ENCODE measurements at regions not wholly inside any gene's neighbourhood (a gene's known extent, or its start where the extent isn't known, plus 50 kb on each side); places are given as distances from the start of the nearest gene placed in this dataset.

GRCh38 chr13:68522184-68522583 lies 1292.0 kb upstream of the PCDH9 start:
- Histone ChIP-seq H3K4me3 (replicated peaks; ENCODE audit: insufficient read depth, low read length) (no peak overlapping the region), H3K27ac (replicated peaks) (no peak overlapping the region), H3K27me3 (ENCODE audit: insufficient read depth, poor library complexity, severe bottlenecking) (no peaks in the 10 kb centered on the region)
- no peak for DNase-seq (ENCODE audit: low read depth in 1 of 2, low spot score in 1 of 2)
- TF ChIP-seq POLR2AphosphoS5 (IDR thresholded peaks at IDR 0.05; ENCODE audit: low read depth) (no peak), CTCF (IDR thresholded peaks at IDR 0.05; ENCODE audit: insufficient read depth, low read length) (no peak), SPI1 (IDR thresholded peaks at IDR 0.05; ENCODE audit: borderline replicate concordance, low read depth) (no peak), GABPA (IDR thresholded peaks at IDR 0.05; ENCODE audit: low read depth) (no peak), REST (IDR thresholded peaks at IDR 0.05; ENCODE audit: insufficient replicate concordance, low read depth) (no peak)

GRCh38 chr13:68509734-68510621 lies 1279.8 kb upstream of the PCDH9 start:
- DNase-seq (ENCODE audit: low read depth in 1 of 2, low spot score in 1 of 2) = no peak

GRCh38 chr13:68506888-68507551 lies 1276.9 kb upstream of the PCDH9 start:
- no peak for DNase-seq (ENCODE audit: low read depth in 1 of 2, low spot score in 1 of 2)
- no peak for TF ChIP-seq POLR2AphosphoS5 (IDR thresholded peaks at IDR 0.05; ENCODE audit: low read depth)
- no peak for TF ChIP-seq CTCF (IDR thresholded peaks at IDR 0.05; ENCODE audit: insufficient read depth, low read length)
- TF ChIP-seq GABPA (IDR thresholded peaks at IDR 0.05; ENCODE audit: low read depth) = no peak
- Histone ChIP-seq H3K27ac (replicated peaks) (no peak overlapping the region), H3K27me3 (ENCODE audit: insufficient read depth, poor library complexity, severe bottlenecking) (no peaks in the 10 kb centered on the region), H3K4me3 (replicated peaks; ENCODE audit: insufficient read depth, low read length) (no peak overlapping the region)

More at GRCh38 chr13:68509734-68510621, 1279.8 kb upstream of the PCDH9 start:
- no peak overlapping the region for H3K27ac ChIP-seq (replicated peaks)
- H3K27me3 ChIP-seq (ENCODE audit: insufficient read depth, poor library complexity, severe bottlenecking) = no peaks in the 10 kb centered on the region
- H3K4me3 ChIP-seq (replicated peaks; ENCODE audit: insufficient read depth, low read length) = no peak overlapping the region
- no peak for TF ChIP-seq SPI1 (IDR thresholded peaks at IDR 0.05; ENCODE audit: borderline replicate concordance, low read depth)
- no peak for TF ChIP-seq GABPA (IDR thresholded peaks at IDR 0.05; ENCODE audit: low read depth)
- TF ChIP-seq CTCF (IDR thresholded peaks at IDR 0.05; ENCODE audit: insufficient read depth, low read length) = no peak
- TF ChIP-seq POLR2AphosphoS5 (IDR thresholded peaks at IDR 0.05; ENCODE audit: low read depth) = no peak

- Histone ChIP-seq H3K4me3 (replicated peaks; ENCODE audit: insufficient read depth, low read length) (no peak overlapping the region), H3K27me3 (ENCODE audit: insufficient read depth, poor library complexity, severe bottlenecking) (no peaks in the 10 kb centered on the region), H3K27ac (replicated peaks) (no peak overlapping the region)
- TF ChIP-seq GABPA (IDR thresholded peaks at IDR 0.05; ENCODE audit: low read depth) = no peak
- no peak for DNase-seq (ENCODE audit: low read depth in 1 of 2, low spot score in 1 of 2)
Observed at GRCh38 chr13:68490594-68490993, 1260.5 kb upstream of the PCDH9 start.

- TF ChIP-seq GABPA (IDR thresholded peaks at IDR 0.05; ENCODE audit: low read depth) = no peak
- TF ChIP-seq REST (IDR thresholded peaks at IDR 0.05; ENCODE audit: insufficient replicate concordance, low read depth) = no peak
- TF ChIP-seq CTCF (IDR thresholded peaks at IDR 0.05; ENCODE audit: insufficient read depth, low read length) = no peak
- TF ChIP-seq POLR2AphosphoS5 (IDR thresholded peaks at IDR 0.05; ENCODE audit: low read depth) = no peak
- TF ChIP-seq SPI1 (IDR thresholded peaks at IDR 0.05; ENCODE audit: borderline replicate concordance, low read depth) = no peak
- Histone ChIP-seq H3K4me3 (replicated peaks; ENCODE audit: insufficient read depth, low read length) (no peak overlapping the region), H3K27ac (replicated peaks) (no peak overlapping the region), H3K27me3 (ENCODE audit: insufficient read depth, poor library complexity, severe bottlenecking) (no peaks in the 10 kb centered on the region)
- no peak for DNase-seq (ENCODE audit: low read depth in 1 of 2, low spot score in 1 of 2)
Observed at GRCh38 chr13:68481130-68481529, 1251.0 kb upstream of the PCDH9 start.

Measured in HL-60 (cell line).